ENCODE measurements at regions not wholly inside any gene's neighbourhood (a gene's known extent, or its start where the extent isn't known, plus 50 kb on each side); places are given as distances from the start of the nearest gene placed in this dataset.

- Histone ChIP-seq H3K27ac (ENCODE audit: low read depth, low read length) (no peak overlapping the region), H3K4me3 (ENCODE audit: low read length in 3 of 3) (no peak overlapping the region), H3K4me1 (ENCODE audit: control insufficient read depth in 3 of 3, insufficient read depth in 3 of 3, low read length in 3 of 3) (no peaks in the 10 kb centered on the region), H3K9me3 (ENCODE audit: control insufficient read depth in 3 of 3, low read length in 3 of 3) (no peaks in the 10 kb centered on the region), H3K9ac (ENCODE audit: low read depth in 1 of 3, low read length in 3 of 3) (no peak overlapping the region), H3K27me3 (ENCODE audit: control insufficient read depth in 3 of 3, insufficient read depth in 3 of 3, low read length in 3 of 3) (peaks cover 0 to 3% (median 0%) of the 10 kb centered on the region in 3 donors), H3K36me3 (ENCODE audit: control insufficient read depth in 3 of 3, insufficient read depth in 3 of 3, low read length in 3 of 3) (no peaks in the 10 kb centered on the region)
Observed at GRCh38 chr5:5583023-5583765, 160.7 kb downstream of the ICE1 start.

GRCh38 chr5:5581080-5581479 lies 158.6 kb downstream of the ICE1 start:
- Histone ChIP-seq H3K27ac (ENCODE audit: low read depth, low read length) (no peak overlapping the region), H3K27me3 (ENCODE audit: control insufficient read depth in 3 of 3, insufficient read depth in 3 of 3, low read length in 3 of 3) (peaks cover 0 to 3% (median 0%) of the 10 kb centered on the region in 3 donors), H3K4me3 (ENCODE audit: low read length in 3 of 3) (no peak overlapping the region), H3K4me1 (ENCODE audit: control insufficient read depth in 3 of 3, insufficient read depth in 3 of 3, low read length in 3 of 3) (no peaks in the 10 kb centered on the region), H3K36me3 (ENCODE audit: control insufficient read depth in 3 of 3, insufficient read depth in 3 of 3, low read length in 3 of 3) (no peaks in the 10 kb centered on the region), H3K9me3 (ENCODE audit: control insufficient read depth in 3 of 3, low read length in 3 of 3) (no peaks in the 10 kb centered on the region), H3K9ac (ENCODE audit: low read depth in 1 of 3, low read length in 3 of 3) (no peak overlapping the region)

GRCh38 chr5:5576744-5577143 lies 154.3 kb downstream of the ICE1 start:
- Histone ChIP-seq H3K27me3 (ENCODE audit: control insufficient read depth in 3 of 3, insufficient read depth in 3 of 3, low read length in 3 of 3) (peaks cover 0 to 3% (median 3%) of the 10 kb centered on the region in 3 donors), H3K36me3 (ENCODE audit: control insufficient read depth in 3 of 3, insufficient read depth in 3 of 3, low read length in 3 of 3) (no peaks in the 10 kb centered on the region), H3K9me3 (ENCODE audit: control insufficient read depth in 3 of 3, low read length in 3 of 3) (no peaks in the 10 kb centered on the region), H3K9ac (ENCODE audit: low read depth in 1 of 3, low read length in 3 of 3) (no peak overlapping the region), H3K4me3 (ENCODE audit: low read length in 3 of 3) (no peak overlapping the region), H3K4me1 (ENCODE audit: control insufficient read depth in 3 of 3, insufficient read depth in 3 of 3, low read length in 3 of 3) (peaks cover 7 to 16% (median 13%) of the 10 kb centered on the region in 3 donors), H3K27ac (ENCODE audit: low read depth, low read length) (no peak overlapping the region)

- Histone ChIP-seq H3K9ac (ENCODE audit: low read depth in 1 of 3, low read length in 3 of 3) (no peak overlapping the region), H3K36me3 (ENCODE audit: control insufficient read depth in 3 of 3, insufficient read depth in 3 of 3, low read length in 3 of 3) (no peaks in the 10 kb centered on the region), H3K27me3 (ENCODE audit: control insufficient read depth in 3 of 3, insufficient read depth in 3 of 3, low read length in 3 of 3) (peaks cover 0 to 5% (median 3%) of the 10 kb centered on the region in 3 donors), H3K27ac (ENCODE audit: low read depth, low read length) (no peak overlapping the region), H3K4me3 (ENCODE audit: low read length in 3 of 3) (no peak overlapping the region), H3K4me1 (ENCODE audit: control insufficient read depth in 3 of 3, insufficient read depth in 3 of 3, low read length in 3 of 3) (peaks cover 7 to 16% (median 13%) of the 10 kb centered on the region in 3 donors), H3K9me3 (ENCODE audit: control insufficient read depth in 3 of 3, low read length in 3 of 3) (peaks cover 0 to 2% (median 0%) of the 10 kb centered on the region in 3 donors)
Observed at GRCh38 chr5:5575461-5575860, 153.0 kb downstream of the ICE1 start.

- H3K9ac ChIP-seq (ENCODE audit: low read depth in 1 of 3, low read length in 3 of 3), result no peak overlapping the region
- H3K27ac ChIP-seq (ENCODE audit: low read depth, low read length), result no peak overlapping the region
- H3K36me3 ChIP-seq (ENCODE audit: control insufficient read depth in 3 of 3, insufficient read depth in 3 of 3, low read length in 3 of 3), result no peaks in the 10 kb centered on the region
- peaks cover 0 to 2% (median 0%) of the 10 kb centered on the region in 3 donors for H3K9me3 ChIP-seq (ENCODE audit: control insufficient read depth in 3 of 3, low read length in 3 of 3)
- H3K4me3 ChIP-seq (ENCODE audit: low read length in 3 of 3), result no peak overlapping the region
- H3K4me1 ChIP-seq (ENCODE audit: control insufficient read depth in 3 of 3, insufficient read depth in 3 of 3, low read length in 3 of 3), result peaks cover 7 to 16% (median 13%) of the 10 kb centered on the region in 3 donors
- peaks cover 2 to 9% (median 3%) of the 10 kb centered on the region in 3 donors for H3K27me3 ChIP-seq (ENCODE audit: control insufficient read depth in 3 of 3, insufficient read depth in 3 of 3, low read length in 3 of 3)
Observed at GRCh38 chr5:5573798-5574380, 151.4 kb downstream of the ICE1 start.

GRCh38 chr5:5572976-5573797 lies 150.7 kb downstream of the ICE1 start:
- Histone ChIP-seq H3K9me3 (ENCODE audit: control insufficient read depth in 3 of 3, low read length in 3 of 3) (peaks cover 0 to 2% (median 0%) of the 10 kb centered on the region in 3 donors), H3K4me3 (ENCODE audit: low read length in 3 of 3) (peak overlapping the region in 1 of 3 donors; percentile 13), H3K27me3 (ENCODE audit: control insufficient read depth in 3 of 3, insufficient read depth in 3 of 3, low read length in 3 of 3) (peaks cover 2 to 9% (median 3%) of the 10 kb centered on the region in 3 donors), H3K9ac (ENCODE audit: low read depth in 1 of 3, low read length in 3 of 3) (peak overlapping the region in 1 of 3 donors; percentile 40), H3K4me1 (ENCODE audit: control insufficient read depth in 3 of 3, insufficient read depth in 3 of 3, low read length in 3 of 3) (peaks cover 7 to 16% (median 13%) of the 10 kb centered on the region in 3 donors), H3K36me3 (ENCODE audit: control insufficient read depth in 3 of 3, insufficient read depth in 3 of 3, low read length in 3 of 3) (no peaks in the 10 kb centered on the region), H3K27ac (ENCODE audit: low read depth, low read length) (peak overlapping the region; percentile 62)

- Histone ChIP-seq H3K9ac (ENCODE audit: low read depth in 1 of 3, low read length in 3 of 3) (peak overlapping the region in 2 of 3 donors; percentile 33 to 35), H3K9me3 (ENCODE audit: control insufficient read depth in 3 of 3, low read length in 3 of 3) (peaks cover 0 to 2% (median 0%) of the 10 kb centered on the region in 3 donors), H3K27ac (ENCODE audit: low read depth, low read length) (peak overlapping the region; percentile 62), H3K4me1 (ENCODE audit: control insufficient read depth in 3 of 3, insufficient read depth in 3 of 3, low read length in 3 of 3) (peaks cover 7 to 16% (median 13%) of the 10 kb centered on the region in 3 donors), H3K36me3 (ENCODE audit: control insufficient read depth in 3 of 3, insufficient read depth in 3 of 3, low read length in 3 of 3) (no peaks in the 10 kb centered on the region), H3K27me3 (ENCODE audit: control insufficient read depth in 3 of 3, insufficient read depth in 3 of 3, low read length in 3 of 3) (peaks cover 2 to 9% (median 3%) of the 10 kb centered on the region in 3 donors), H3K4me3 (ENCODE audit: low read length in 3 of 3) (peak overlapping the region in 2 of 3 donors; percentile 13 to 38)
Observed at GRCh38 chr5:5572010-5572865, 149.8 kb downstream of the ICE1 start.

GRCh38 chr5:5570646-5571045 lies 148.2 kb downstream of the ICE1 start:
- Histone ChIP-seq H3K4me3 (ENCODE audit: low read length in 3 of 3) (no peak overlapping the region), H3K4me1 (ENCODE audit: control insufficient read depth in 3 of 3, insufficient read depth in 3 of 3, low read length in 3 of 3) (peaks cover 7 to 16% (median 13%) of the 10 kb centered on the region in 3 donors), H3K9ac (ENCODE audit: low read depth in 1 of 3, low read length in 3 of 3) (no peak overlapping the region), H3K27ac (ENCODE audit: low read depth, low read length) (no peak overlapping the region), H3K27me3 (ENCODE audit: control insufficient read depth in 3 of 3, insufficient read depth in 3 of 3, low read length in 3 of 3) (peaks cover 2 to 14% (median 3%) of the 10 kb centered on the region in 3 donors), H3K9me3 (ENCODE audit: control insufficient read depth in 3 of 3, low read length in 3 of 3) (peaks cover 0 to 2% (median 0%) of the 10 kb centered on the region in 3 donors), H3K36me3 (ENCODE audit: control insufficient read depth in 3 of 3, insufficient read depth in 3 of 3, low read length in 3 of 3) (no peaks in the 10 kb centered on the region)

- H3K9me3 ChIP-seq (ENCODE audit: control insufficient read depth in 3 of 3, low read length in 3 of 3), result no peaks in the 10 kb centered on the region
- no peaks in the 10 kb centered on the region for H3K36me3 ChIP-seq (ENCODE audit: control insufficient read depth in 3 of 3, insufficient read depth in 3 of 3, low read length in 3 of 3)
- no peak overlapping the region for H3K9ac ChIP-seq (ENCODE audit: low read depth in 1 of 3, low read length in 3 of 3)
- no peak overlapping the region for H3K27ac ChIP-seq (ENCODE audit: low read depth, low read length)
- peaks cover 0 to 12% (median 5%) of the 10 kb centered on the region in 3 donors for H3K27me3 ChIP-seq (ENCODE audit: control insufficient read depth in 3 of 3, insufficient read depth in 3 of 3, low read length in 3 of 3)
- no peak overlapping the region for H3K4me3 ChIP-seq (ENCODE audit: low read length in 3 of 3)
- no peaks in the 10 kb centered on the region for H3K4me1 ChIP-seq (ENCODE audit: control insufficient read depth in 3 of 3, insufficient read depth in 3 of 3, low read length in 3 of 3)
Observed at GRCh38 chr5:5564898-5565297, 142.4 kb downstream of the ICE1 start.

All from skeletal muscle tissue (tissue), 3 donors.